Mesendoderm (in vitro differentiated cells): ENCODE measurements at regions not wholly inside any gene's neighbourhood (a gene's known extent, or its start where the extent isn't known, plus 50 kb on each side); places are given as distances from the start of the nearest gene placed in this dataset.

Source experiments
- DNase-seq: peaks from one replicate; pipeline ENCODE4 v3.0.0; 2013
- H2AK5ac ChIP-seq: 2 replicates; pipeline ENCODE4 v1.6.1; 2013; ENCODE audit warnings: low read length, inconsistent platforms
- H2BK120ac ChIP-seq: 2 replicates; pipeline ENCODE4 v1.6.1; 2013; ENCODE audit warnings: low read depth, mild to moderate bottlenecking, low read length, moderate library complexity, mixed read lengths
- H2BK15ac ChIP-seq: replicated peaks from 2 replicates; pipeline ENCODE4 v1.6.1; 2013; ENCODE audit warnings: low read depth, mild to moderate bottlenecking, moderate library complexity
- H2BK5ac ChIP-seq: 2 replicates; pipeline ENCODE4 v1.6.1; 2013; ENCODE audit warnings: low read length, inconsistent platforms
- H3K18ac ChIP-seq: 2 replicates; pipeline ENCODE4 v1.6.1; 2013; ENCODE audit warnings: mild to moderate bottlenecking, low read length, mixed read lengths
- H3K23ac ChIP-seq: one replicate; pipeline ENCODE4 v1.6.1; 2013; ENCODE audit warnings: low read length
- H3K27ac ChIP-seq: 2 replicates; pipeline ENCODE4 v1.5.1; 2013; ENCODE audit warnings: low read depth, mild to moderate bottlenecking, inconsistent platforms, low read length, moderate library complexity
- H3K27me3 ChIP-seq: 2 replicates; pipeline ENCODE4 v1.6.1; 2013; ENCODE audit warnings: low read length, control low read depth, mild to moderate bottlenecking, inconsistent platforms; ENCODE audit not compliant: insufficient read depth, poor library complexity
- H3K36me3 ChIP-seq: 2 replicates; pipeline ENCODE4 v1.6.1; 2013; ENCODE audit warnings: low read length, inconsistent platforms; ENCODE audit not compliant: control insufficient read depth, insufficient read depth
- H3K4ac ChIP-seq: one replicate; pipeline ENCODE4 v1.6.1; 2013; ENCODE audit warnings: low read depth, mild to moderate bottlenecking, low read length, moderate library complexity
- H3K4me1 ChIP-seq: 2 replicates; pipeline ENCODE4 v1.6.1; 2013; ENCODE audit warnings: low read depth, low read length, inconsistent platforms; ENCODE audit not compliant: control insufficient read depth
- H3K4me2 ChIP-seq: 2 replicates; pipeline ENCODE4 v1.6.1; 2013; ENCODE audit warnings: low read length
- H3K4me3 ChIP-seq: 2 replicates; pipeline ENCODE4 v1.5.1; 2013; ENCODE audit warnings: mild to moderate bottlenecking, low read length
- H3K56ac ChIP-seq: one replicate; pipeline ENCODE4 v1.6.1; 2013; ENCODE audit warnings: low read length
- H3K79me1 ChIP-seq: 2 replicates; pipeline ENCODE4 v1.6.1; 2013; ENCODE audit warnings: low read length, inconsistent platforms
- H3K79me2 ChIP-seq: 2 replicates; pipeline ENCODE4 v1.6.1; 2013; ENCODE audit warnings: mild to moderate bottlenecking, low read length; ENCODE audit not compliant: control insufficient read depth, insufficient read depth
- H3K9ac ChIP-seq: 2 replicates; pipeline ENCODE4 v1.6.1; 2013; ENCODE audit warnings: low read length, inconsistent platforms
- H4K5ac ChIP-seq: one replicate; pipeline ENCODE4 v1.6.1; 2013; ENCODE audit warnings: low read length
- H4K8ac ChIP-seq: one replicate; pipeline ENCODE4 v1.6.1; 2013; ENCODE audit warnings: low read depth, mild to moderate bottlenecking, control low read depth, low read length, moderate library complexity
- WGBS: extraction: QIAGEN DNeasy Blood & Tissue Kit; methylation state at CpG from one replicate; pipeline ENCODE4 v1.1.7; 2013; ENCODE audit warnings: low lambda C conversion rate, missing lambda C conversion rate; ENCODE audit not compliant: insufficient coverage; ENCODE audit errors: extremely low coverage; 5-methylcytosine and 5-hydroxymethylcytosine counted together

- H4K8ac ChIP-seq, result no peak overlapping the region
- no peak overlapping the region for H3K18ac ChIP-seq
- no peak overlapping the region for H3K4me2 ChIP-seq
- H3K4ac ChIP-seq, result no peak overlapping the region
- H2BK15ac ChIP-seq, result no peak overlapping the region
- H3K79me2 ChIP-seq, result no peaks in the 10 kb centered on the region
- H2BK5ac ChIP-seq, result no peak overlapping the region
- no peak overlapping the region for H3K27ac ChIP-seq
- no CpG with 5 or more reads among the region's 3 CpGs for WGBS
- no peaks in the 10 kb centered on the region for H3K27me3 ChIP-seq
- no peak overlapping the region for H4K5ac ChIP-seq
- no peaks in the 10 kb centered on the region for H3K4me1 ChIP-seq
- DNase-seq, result no peak
- no peak overlapping the region for H3K56ac ChIP-seq
- no peaks in the 10 kb centered on the region for H3K36me3 ChIP-seq
- no peak overlapping the region for H3K9ac ChIP-seq
- no peak overlapping the region for H2AK5ac ChIP-seq
- no peak overlapping the region for H3K23ac ChIP-seq
- no peaks in the 10 kb centered on the region for H3K79me1 ChIP-seq
- H3K4me3 ChIP-seq, result no peak overlapping the region
- no peak overlapping the region for H2BK120ac ChIP-seq
Measured at GRCh38 chr5:155915601-155916000, 411.4 kb upstream of the SGCD start.

DNA sequence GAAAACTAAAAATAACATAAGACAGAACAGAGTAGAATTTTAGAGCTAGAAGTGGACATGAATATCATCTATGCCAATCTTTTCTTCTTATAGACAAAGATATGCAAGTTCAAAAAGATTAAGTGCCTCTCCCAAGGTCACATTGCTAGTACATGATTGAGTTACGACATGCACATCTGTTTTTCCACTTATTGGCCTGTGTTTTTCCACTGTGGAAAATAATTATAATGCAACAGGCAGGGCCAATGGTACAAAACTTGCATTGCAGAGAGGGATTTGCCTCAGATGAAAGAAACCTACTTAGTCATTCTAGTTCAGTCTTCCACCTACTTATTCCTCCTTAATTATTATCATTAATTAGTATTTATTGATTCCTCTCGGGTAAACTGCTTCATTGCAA, 407.8 kb upstream of the SGCD start:
- H3K23ac ChIP-seq, result no peak overlapping the region
- WGBS, result no CpG with 5 or more reads among the region's 2 CpGs
- no peak overlapping the region for H3K4me3 ChIP-seq
- H2BK5ac ChIP-seq, result no peak overlapping the region
- H4K8ac ChIP-seq, result no peak overlapping the region
- H3K56ac ChIP-seq, result no peak overlapping the region
- DNase-seq, result no peak
- H3K4ac ChIP-seq, result no peak overlapping the region
- H3K18ac ChIP-seq, result no peak overlapping the region
- H3K79me1 ChIP-seq, result no peaks in the 10 kb centered on the region
- H3K27me3 ChIP-seq, result no peaks in the 10 kb centered on the region
- no peaks in the 10 kb centered on the region for H3K79me2 ChIP-seq
- no peaks in the 10 kb centered on the region for H3K4me1 ChIP-seq
- no peak overlapping the region for H3K4me2 ChIP-seq
- no peak overlapping the region for H3K9ac ChIP-seq
- no peak overlapping the region for H2AK5ac ChIP-seq
- H3K27ac ChIP-seq, result no peak overlapping the region
- H4K5ac ChIP-seq, result no peak overlapping the region
- no peak overlapping the region for H2BK15ac ChIP-seq
- H2BK120ac ChIP-seq, result no peak overlapping the region
- no peaks in the 10 kb centered on the region for H3K36me3 ChIP-seq

GRCh38 chr5:155919725-155920124, 407.2 kb upstream of the SGCD start:
- no peak overlapping the region for H3K9ac ChIP-seq
- H3K27me3 ChIP-seq, result no peaks in the 10 kb centered on the region
- no peaks in the 10 kb centered on the region for H3K4me1 ChIP-seq
- no peak overlapping the region for H4K5ac ChIP-seq
- no peak overlapping the region for H3K4me2 ChIP-seq
- no peak for DNase-seq
- no peak overlapping the region for H2BK5ac ChIP-seq
- H3K4ac ChIP-seq, result no peak overlapping the region
- no peak overlapping the region for H2BK120ac ChIP-seq
- no peak overlapping the region for H3K18ac ChIP-seq
- H3K79me2 ChIP-seq, result no peaks in the 10 kb centered on the region
- no peak overlapping the region for H2BK15ac ChIP-seq
- H3K27ac ChIP-seq, result no peak overlapping the region
- no peak overlapping the region for H3K4me3 ChIP-seq
- no peak overlapping the region for H3K23ac ChIP-seq
- H3K79me1 ChIP-seq, result no peaks in the 10 kb centered on the region
- H2AK5ac ChIP-seq, result no peak overlapping the region
- WGBS, result no CpG with 5 or more reads among the region's 2 CpGs
- H3K36me3 ChIP-seq, result no peaks in the 10 kb centered on the region
- no peak overlapping the region for H3K56ac ChIP-seq
- H4K8ac ChIP-seq, result no peak overlapping the region

DNA sequence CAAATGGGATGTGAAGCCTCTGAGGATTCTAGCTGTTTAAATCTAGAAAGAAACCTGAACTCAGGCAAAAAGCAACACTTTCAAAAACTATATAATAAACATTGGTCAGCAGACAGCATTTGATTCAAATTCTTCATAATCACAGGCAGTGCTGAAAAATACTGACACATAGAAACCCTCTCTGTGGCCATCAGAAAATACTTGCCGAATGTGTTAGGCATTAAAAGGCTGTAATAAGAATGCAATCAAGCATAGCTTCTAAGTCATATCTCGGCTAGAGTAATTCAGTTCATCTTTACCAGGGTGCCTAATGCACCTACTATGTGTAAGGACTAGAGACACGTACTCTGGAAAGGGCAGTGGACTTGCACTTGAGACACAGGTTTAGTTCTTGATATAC, 405.3 kb upstream of the SGCD start:
- WGBS, result no CpG with 5 or more reads among the region's 3 CpGs
- no peak overlapping the region for H3K56ac ChIP-seq
- H3K18ac ChIP-seq, result no peak overlapping the region
- H3K36me3 ChIP-seq, result no peaks in the 10 kb centered on the region
- no peaks in the 10 kb centered on the region for H3K79me2 ChIP-seq
- H2BK5ac ChIP-seq, result no peak overlapping the region
- no peak overlapping the region for H4K5ac ChIP-seq
- no peak for DNase-seq
- H3K4me2 ChIP-seq, result no peak overlapping the region
- H3K23ac ChIP-seq, result no peak overlapping the region
- H3K4ac ChIP-seq, result no peak overlapping the region
- no peak overlapping the region for H4K8ac ChIP-seq
- no peak overlapping the region for H3K27ac ChIP-seq
- H2BK120ac ChIP-seq, result no peak overlapping the region
- H3K79me1 ChIP-seq, result no peaks in the 10 kb centered on the region
- H3K9ac ChIP-seq, result no peak overlapping the region
- H3K4me3 ChIP-seq, result no peak overlapping the region
- no peaks in the 10 kb centered on the region for H3K4me1 ChIP-seq
- no peak overlapping the region for H2BK15ac ChIP-seq
- no peaks in the 10 kb centered on the region for H3K27me3 ChIP-seq
- no peak overlapping the region for H2AK5ac ChIP-seq

GRCh38 chr5:155923784-155924183, 403.2 kb upstream of the SGCD start:
- no peak overlapping the region for H2BK120ac ChIP-seq
- no peaks in the 10 kb centered on the region for H3K27me3 ChIP-seq

GRCh38 chr5:155926031-155926430, 400.9 kb upstream of the SGCD start:
- no peaks in the 10 kb centered on the region for H3K27me3 ChIP-seq
- H2BK5ac ChIP-seq, result no peak overlapping the region
- H3K9ac ChIP-seq, result no peak overlapping the region
- no peak overlapping the region for H4K8ac ChIP-seq
- H3K36me3 ChIP-seq, result no peaks in the 10 kb centered on the region
- no peak overlapping the region for H3K18ac ChIP-seq
- H3K27ac ChIP-seq, result no peak overlapping the region
- no peaks in the 10 kb centered on the region for H3K79me1 ChIP-seq
- H3K56ac ChIP-seq, result no peak overlapping the region
- no peak overlapping the region for H3K4ac ChIP-seq
- WGBS, result no CpG with 5 or more reads among the region's 3 CpGs
- no peak overlapping the region for H3K23ac ChIP-seq
- no peak overlapping the region for H2BK120ac ChIP-seq
- H4K5ac ChIP-seq, result no peak overlapping the region
- no peaks in the 10 kb centered on the region for H3K4me1 ChIP-seq
- no peak overlapping the region for H3K4me2 ChIP-seq
- H2AK5ac ChIP-seq, result no peak overlapping the region
- H3K4me3 ChIP-seq, result no peak overlapping the region
- H3K79me2 ChIP-seq, result no peaks in the 10 kb centered on the region
- H2BK15ac ChIP-seq, result no peak overlapping the region
- DNase-seq, result no peak

More at GRCh38 chr5:155923784-155924183, 403.2 kb upstream of the SGCD start:
- H3K9ac ChIP-seq, result no peak overlapping the region
- no peak overlapping the region for H3K23ac ChIP-seq
- no peak overlapping the region for H3K27ac ChIP-seq
- H2AK5ac ChIP-seq, result no peak overlapping the region
- H3K4me1 ChIP-seq, result no peaks in the 10 kb centered on the region
- H3K36me3 ChIP-seq, result no peaks in the 10 kb centered on the region
- H3K18ac ChIP-seq, result no peak overlapping the region
- H4K5ac ChIP-seq, result no peak overlapping the region
- no CpG with 5 or more reads among the region's 1 CpG for WGBS
- no peaks in the 10 kb centered on the region for H3K79me1 ChIP-seq
- H4K8ac ChIP-seq, result no peak overlapping the region
- no peak overlapping the region for H3K4me3 ChIP-seq
- H3K4me2 ChIP-seq, result no peak overlapping the region
- H2BK15ac ChIP-seq, result no peak overlapping the region
- no peak overlapping the region for H3K4ac ChIP-seq
- H3K56ac ChIP-seq, result no peak overlapping the region
- no peak overlapping the region for H2BK5ac ChIP-seq
- H3K79me2 ChIP-seq, result no peaks in the 10 kb centered on the region
- no peak for DNase-seq
